MM.1S (cell line): ENCODE measurements at regions not wholly inside any gene's neighbourhood (a gene's known extent, or its start where the extent isn't known, plus 50 kb on each side); places are given as distances from the start of the nearest gene placed in this dataset.

Experiments used
- DNase-seq: peaks from one replicate; pipeline ENCODE4 v3.0.0-alpha.2; 2015
- H2AFZ ChIP-seq: fragments of 300-600 bp; sonication (generic); 2 replicates; pipeline ENCODE4 v1.6.0; 2016; ENCODE audit warnings: antibody characterized with exemption, low read length
- H3F3A ChIP-seq: fragments of 300-600 bp; sonication (generic); 2 replicates; pipeline ENCODE4 v1.6.1; 2016; ENCODE audit warnings: mild to moderate bottlenecking, antibody characterized with exemption, low read length, moderate library complexity, mixed read lengths; ENCODE audit not compliant: insufficient read depth
- H3K27ac ChIP-seq: fragments of 300-600 bp; sonication (generic); 2 replicates; pipeline ENCODE4 v1.5.1; 2016; ENCODE audit warnings: mild to moderate bottlenecking, low read length
- H3K27me3 ChIP-seq: fragments of 300-600 bp; sonication (generic); replicated peaks from 2 replicates; pipeline ENCODE4 v1.6.0; 2016; ENCODE audit warnings: low read length; ENCODE audit not compliant: insufficient read depth
- H3K36me3 ChIP-seq: fragments of 300-600 bp; sonication (generic); replicated peaks from 2 replicates; pipeline ENCODE4 v1.6.1; 2016; ENCODE audit warnings: mild to moderate bottlenecking, low read length, mixed read lengths; ENCODE audit not compliant: insufficient read depth
- H3K4me1 ChIP-seq: fragments of 300-600 bp; sonication (generic); 2 replicates; pipeline ENCODE4 v1.6.1; 2016; ENCODE audit warnings: low read length, mixed read lengths
- H3K4me2 ChIP-seq: fragments of 300-600 bp; sonication (generic); 2 replicates; pipeline ENCODE4 v1.6.0; 2016; ENCODE audit warnings: low read depth, low read length
- H3K4me3 ChIP-seq: fragments of 300-600 bp; sonication (generic); 2 replicates; pipeline ENCODE4 v1.5.1; 2016; ENCODE audit warnings: low read length, mixed read lengths
- H3K79me2 ChIP-seq: fragments of 300-600 bp; sonication (generic); 2 replicates; pipeline ENCODE4 v1.6.1; 2016; ENCODE audit warnings: mixed run types, low read length, mixed read lengths
- H3K9ac ChIP-seq: fragments of 300-600 bp; sonication (generic); 2 replicates; pipeline ENCODE4 v1.6.1; 2016; ENCODE audit warnings: low read length, mixed read lengths
- H3K9me2 ChIP-seq: fragments of 300-600 bp; sonication (generic); replicated peaks from 2 replicates; pipeline ENCODE4 v1.6.1; 2016; ENCODE audit warnings: mild to moderate bottlenecking, low read length, mixed read lengths; ENCODE audit not compliant: insufficient read depth
- H3K9me3 ChIP-seq: fragments of 300-600 bp; sonication (generic); replicated peaks from 2 replicates; pipeline ENCODE4 v1.6.1; 2016; ENCODE audit warnings: mild to moderate bottlenecking, low read length, mixed read lengths; ENCODE audit not compliant: insufficient read depth
- H4K20me1 ChIP-seq: fragments of 300-600 bp; sonication (generic); 2 replicates; pipeline ENCODE4 v1.6.1; 2016; ENCODE audit warnings: mild to moderate bottlenecking, low read length, moderate library complexity, mixed read lengths; ENCODE audit not compliant: insufficient read depth
- CTCF ChIP-seq: fragments of 300-600 bp; sonication (generic); IDR thresholded peaks from 2 replicates; pipeline ENCODE4 v1.5.1; 2016; ENCODE audit warnings: antibody characterized with exemption, low read length, mixed read lengths
- EZH2 ChIP-seq: fragments of 300-600 bp; sonication (generic); optimal IDR thresholded peaks from 2 replicates; pipeline ENCODE3; 2017; ENCODE audit warnings: low read depth, mild to moderate bottlenecking, antibody characterized with exemption, low read length, mixed read lengths
- EZH2phosphoT487 ChIP-seq: fragments of 300-600 bp; sonication (generic); IDR thresholded peaks from 2 replicates; pipeline ENCODE4 v1.6.1; 2018; ENCODE audit warnings: antibody characterized with exemption, low read length

- Histone ChIP-seq H3K9ac (no peak overlapping the region), H3K27ac (no peak overlapping the region), H3K4me2 (no peak overlapping the region), H3K4me1 (peaks cover 27% of the 10 kb centered on the region), H3K27me3 (no peaks in the 10 kb centered on the region), H3K9me2 (no peaks in the 10 kb centered on the region), H4K20me1 (no peaks in the 10 kb centered on the region), H3K79me2 (no peaks in the 10 kb centered on the region), H3K9me3 (no peaks in the 10 kb centered on the region), H3K36me3 (no peaks in the 10 kb centered on the region), H3F3A (peaks cover 13% of the 10 kb centered on the region), H2AFZ (no peak overlapping the region), H3K4me3 (no peak overlapping the region)
- TF ChIP-seq EZH2 (no peak), CTCF (no peak), EZH2phosphoT487 (no peak)
- DNase-seq = no peak
Observed at GRCh38 chr3:16818945-16819344, 65.8 kb upstream of the PLCL2 start.

- H3K4me3 ChIP-seq = no peak overlapping the region
- no peaks in the 10 kb centered on the region for H3K36me3 ChIP-seq
- peaks cover 24% of the 10 kb centered on the region for H3F3A ChIP-seq
- no peaks in the 10 kb centered on the region for H3K27me3 ChIP-seq
- no peak overlapping the region for H3K9ac ChIP-seq
- H4K20me1 ChIP-seq = no peaks in the 10 kb centered on the region
- no peak overlapping the region for H2AFZ ChIP-seq
- H3K27ac ChIP-seq = no peak overlapping the region
- no peak overlapping the region for H3K4me2 ChIP-seq
- peaks cover 34% of the 10 kb centered on the region for H3K4me1 ChIP-seq
- H3K9me2 ChIP-seq = no peaks in the 10 kb centered on the region
- H3K79me2 ChIP-seq = no peaks in the 10 kb centered on the region
- H3K9me3 ChIP-seq = no peaks in the 10 kb centered on the region
- no peak for DNase-seq
- TF ChIP-seq EZH2phosphoT487 (no peak), EZH2 (no peak), CTCF (no peak)
Observed at GRCh38 chr3:16820485-16820884, 64.3 kb upstream of the PLCL2 start.

- Histone ChIP-seq H4K20me1 (no peaks in the 10 kb centered on the region), H3K4me2 (no peak overlapping the region), H3K79me2 (no peaks in the 10 kb centered on the region), H2AFZ (no peak overlapping the region), H3K36me3 (no peaks in the 10 kb centered on the region), H3F3A (peaks cover 19% of the 10 kb centered on the region), H3K27ac (no peak overlapping the region), H3K9ac (no peak overlapping the region), H3K9me2 (no peaks in the 10 kb centered on the region), H3K4me1 (peaks cover 29% of the 10 kb centered on the region), H3K4me3 (no peak overlapping the region), H3K9me3 (no peaks in the 10 kb centered on the region), H3K27me3 (no peaks in the 10 kb centered on the region)
- DNase-seq = no peak
- no peak for TF ChIP-seq CTCF
- TF ChIP-seq EZH2 = no peak
- TF ChIP-seq EZH2phosphoT487 = no peak
Observed at GRCh38 chr3:16821053-16821452, 63.7 kb upstream of the PLCL2 start.
